ENCODE measurements at regions not wholly inside any gene's neighbourhood (a gene's known extent, or its start where the extent isn't known, plus 50 kb on each side); places are given as distances from the start of the nearest gene placed in this dataset.

DNA sequence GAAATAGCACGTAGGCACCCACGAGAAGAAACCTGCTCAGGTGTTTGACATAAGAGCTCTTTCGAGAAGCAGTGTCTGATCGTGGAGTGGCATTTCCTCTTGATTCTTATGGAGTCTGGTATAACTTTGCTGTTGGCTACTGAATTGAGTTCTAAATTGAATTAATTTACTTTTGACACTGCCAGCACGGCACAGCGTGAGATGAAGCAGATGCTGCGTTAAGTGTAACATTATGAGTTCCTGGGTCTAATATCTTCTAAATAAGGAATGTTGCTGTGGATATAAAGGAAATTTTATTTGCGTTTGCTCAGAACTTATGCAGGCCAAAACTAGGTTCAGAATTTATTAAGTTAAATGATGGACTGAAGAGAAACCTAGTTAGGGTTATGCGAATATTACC is 919.9 kb downstream of the TUSC7 start:
- no peak for DNase-seq (ENCODE audit: low read depth)
- TF ChIP-seq, protein P1, sequence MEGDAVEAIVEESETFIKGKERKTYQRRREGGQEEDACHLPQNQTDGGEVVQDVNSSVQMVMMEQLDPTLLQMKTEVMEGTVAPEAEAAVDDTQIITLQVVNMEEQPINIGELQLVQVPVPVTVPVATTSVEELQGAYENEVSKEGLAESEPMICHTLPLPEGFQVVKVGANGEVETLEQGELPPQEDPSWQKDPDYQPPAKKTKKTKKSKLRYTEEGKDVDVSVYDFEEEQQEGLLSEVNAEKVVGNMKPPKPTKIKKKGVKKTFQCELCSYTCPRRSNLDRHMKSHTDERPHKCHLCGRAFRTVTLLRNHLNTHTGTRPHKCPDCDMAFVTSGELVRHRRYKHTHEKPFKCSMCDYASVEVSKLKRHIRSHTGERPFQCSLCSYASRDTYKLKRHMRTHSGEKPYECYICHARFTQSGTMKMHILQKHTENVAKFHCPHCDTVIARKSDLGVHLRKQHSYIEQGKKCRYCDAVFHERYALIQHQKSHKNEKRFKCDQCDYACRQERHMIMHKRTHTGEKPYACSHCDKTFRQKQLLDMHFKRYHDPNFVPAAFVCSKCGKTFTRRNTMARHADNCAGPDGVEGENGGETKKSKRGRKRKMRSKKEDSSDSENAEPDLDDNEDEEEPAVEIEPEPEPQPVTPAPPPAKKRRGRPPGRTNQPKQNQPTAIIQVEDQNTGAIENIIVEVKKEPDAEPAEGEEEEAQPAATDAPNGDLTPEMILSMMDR (conservative IDR thresholded peaks at IDR 0.05; ENCODE audit: low read depth, low read length) = no peak
- H3K4me3 ChIP-seq (ENCODE audit: low read length) = no peak overlapping the region

DNA sequence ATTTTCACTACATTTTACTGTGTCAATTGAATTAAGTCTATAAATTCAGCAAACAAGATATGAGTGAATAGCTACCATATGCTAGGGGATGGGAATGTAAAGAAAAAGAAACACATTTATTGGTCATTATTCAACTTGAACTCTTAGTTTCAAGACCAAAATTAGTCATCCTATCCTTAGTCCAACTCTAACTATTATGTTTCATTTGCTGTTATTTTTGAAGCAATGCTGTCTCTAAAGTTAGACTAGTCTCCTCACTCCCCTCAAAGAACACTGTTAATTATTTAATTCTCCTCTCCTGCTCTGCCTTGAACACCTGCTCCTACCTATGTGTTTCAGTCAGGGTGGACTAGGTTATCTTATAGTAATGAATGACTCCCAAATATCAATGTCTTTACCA is 920.9 kb downstream of the TUSC7 start:
- DNase-seq (ENCODE audit: low read depth) = no peak
- TF ChIP-seq, protein P1 (conservative IDR thresholded peaks at IDR 0.05; ENCODE audit: low read depth, low read length) = no peak
- no peak overlapping the region for H3K4me3 ChIP-seq (ENCODE audit: low read length)

DNA sequence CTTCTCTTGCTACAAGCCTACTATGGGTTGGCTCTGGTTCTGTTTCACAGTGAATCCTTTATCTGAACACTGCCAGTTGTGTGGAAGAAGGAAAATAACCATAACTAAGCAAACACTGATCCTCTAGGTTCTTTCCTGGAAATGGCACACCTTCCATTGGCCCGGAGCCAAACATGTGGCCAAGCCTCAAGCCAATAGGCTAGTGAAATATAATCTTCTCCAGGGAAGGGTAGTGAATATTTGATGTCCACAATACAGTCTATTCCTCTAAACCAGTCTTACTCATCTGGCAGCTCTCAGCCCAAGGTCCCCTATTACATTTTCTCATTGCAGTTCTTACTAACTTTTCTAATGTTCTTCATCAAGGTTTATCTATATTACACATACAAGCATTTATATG is 921.3 kb downstream of the TUSC7 start:
- no peak overlapping the region for H3K4me3 ChIP-seq (ENCODE audit: low read length)
- DNase-seq (ENCODE audit: low read depth) = no peak
- TF ChIP-seq, protein P1 (conservative IDR thresholded peaks at IDR 0.05; ENCODE audit: low read depth, low read length) = no peak

DNA sequence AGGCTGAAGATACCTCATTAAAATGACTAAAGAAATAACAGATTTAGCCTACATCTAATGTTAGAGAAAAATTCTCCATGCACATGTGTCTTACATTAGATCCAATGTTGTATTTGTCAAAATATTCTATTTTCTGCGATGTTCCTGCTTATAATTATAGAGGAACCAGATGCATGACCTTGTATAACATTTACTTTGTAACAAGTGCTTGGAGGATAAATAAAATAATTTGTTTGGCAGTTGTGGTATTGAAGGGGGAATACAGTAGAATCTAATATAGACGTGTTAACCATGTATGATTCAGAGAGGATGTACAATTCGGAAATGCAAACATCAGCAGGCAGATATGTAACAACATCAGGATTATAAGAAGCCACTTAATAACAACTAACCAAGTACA is 922.2 kb downstream of the TUSC7 start:
- DNase-seq (ENCODE audit: low read depth) = no peak
- TF ChIP-seq, protein P1 (conservative IDR thresholded peaks at IDR 0.05; ENCODE audit: low read depth, low read length) = no peak
- H3K4me3 ChIP-seq (ENCODE audit: low read length) = no peak overlapping the region

DNA sequence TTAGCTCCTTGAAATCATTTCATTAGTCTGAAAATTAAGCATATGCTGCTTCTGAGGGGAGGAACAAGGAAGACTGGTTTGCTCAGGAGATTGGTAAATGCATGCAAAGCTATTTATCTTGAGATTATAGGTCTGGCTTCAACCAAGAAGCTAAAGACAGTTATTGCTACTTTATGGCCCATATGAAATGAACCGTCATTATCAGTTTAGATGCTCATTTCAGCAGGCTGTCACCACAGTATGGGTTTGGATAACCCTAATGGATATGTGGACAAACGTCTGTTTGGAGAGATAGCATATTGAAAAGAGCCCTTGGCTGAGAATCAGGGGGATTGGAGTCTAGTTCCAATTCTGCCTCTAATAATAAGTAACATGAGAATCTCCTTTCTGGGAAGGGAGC is 922.6 kb downstream of the TUSC7 start:
- no peak overlapping the region for H3K4me3 ChIP-seq (ENCODE audit: low read length)
- TF ChIP-seq, protein P1 (conservative IDR thresholded peaks at IDR 0.05; ENCODE audit: low read depth, low read length) = no peak
- no peak for DNase-seq (ENCODE audit: low read depth)

DNA sequence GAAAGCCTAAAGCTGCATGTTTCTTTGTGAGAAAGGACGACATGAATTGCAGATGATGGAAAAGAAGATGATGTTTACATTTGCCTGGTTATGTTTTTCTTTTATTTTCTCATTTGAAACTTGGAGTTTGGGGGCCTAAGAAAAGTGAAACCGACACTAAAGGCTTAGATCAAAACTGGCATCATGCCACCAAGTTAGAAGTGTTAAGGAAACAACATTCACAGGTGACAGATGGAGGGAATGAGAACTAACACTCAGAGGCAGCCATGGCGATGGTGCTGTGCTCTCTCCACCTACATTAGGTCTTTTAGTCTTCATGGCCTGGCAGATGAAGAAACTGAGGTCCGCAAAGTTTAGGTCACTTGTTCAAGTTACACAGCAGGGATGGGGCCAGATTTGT is 923.6 kb downstream of the TUSC7 start:
- no peak for DNase-seq (ENCODE audit: low read depth)
- TF ChIP-seq, protein P1 (conservative IDR thresholded peaks at IDR 0.05; ENCODE audit: low read depth, low read length) = no peak
- no peak overlapping the region for H3K4me3 ChIP-seq (ENCODE audit: low read length)

DNA sequence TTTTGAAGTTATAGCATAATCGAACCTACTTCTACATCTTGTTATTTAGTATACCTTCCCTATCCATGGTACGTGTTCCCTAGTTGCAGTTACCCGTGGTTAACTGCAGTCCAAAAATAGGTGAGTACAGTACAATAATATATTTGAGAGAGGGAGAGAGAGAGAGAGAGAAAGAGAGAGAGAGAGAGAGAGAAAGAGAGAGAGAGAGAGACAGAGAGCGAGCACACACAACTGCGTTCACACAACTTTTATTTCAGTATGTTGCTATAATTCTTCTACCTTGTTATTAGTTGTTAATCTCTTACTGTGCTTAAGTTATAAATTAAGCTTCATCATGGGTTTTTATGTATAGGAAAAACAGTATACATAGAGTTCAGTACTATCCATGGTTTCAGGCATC is 928.1 kb downstream of the TUSC7 start:
- DNase-seq (ENCODE audit: low read depth) = no peak
- TF ChIP-seq, protein P1 (conservative IDR thresholded peaks at IDR 0.05; ENCODE audit: low read depth, low read length) = no peak
- no peak overlapping the region for H3K4me3 ChIP-seq (ENCODE audit: low read length)
